HG03565 (cell line): ENCODE measurements at regions not wholly inside any gene's neighbourhood (a gene's known extent, or its start where the extent isn't known, plus 50 kb on each side); places are given as distances from the start of the nearest gene placed in this dataset.

ENCODE experiments used
- ATAC-seq: cut with Tn5 transposase; IDR thresholded peaks from one replicate; pipeline ENCODE4 v1.9.1; 2021; ENCODE audit warnings: mild to moderate bottlenecking, moderate library complexity; ENCODE audit not compliant: unreplicated experiment

DNA sequence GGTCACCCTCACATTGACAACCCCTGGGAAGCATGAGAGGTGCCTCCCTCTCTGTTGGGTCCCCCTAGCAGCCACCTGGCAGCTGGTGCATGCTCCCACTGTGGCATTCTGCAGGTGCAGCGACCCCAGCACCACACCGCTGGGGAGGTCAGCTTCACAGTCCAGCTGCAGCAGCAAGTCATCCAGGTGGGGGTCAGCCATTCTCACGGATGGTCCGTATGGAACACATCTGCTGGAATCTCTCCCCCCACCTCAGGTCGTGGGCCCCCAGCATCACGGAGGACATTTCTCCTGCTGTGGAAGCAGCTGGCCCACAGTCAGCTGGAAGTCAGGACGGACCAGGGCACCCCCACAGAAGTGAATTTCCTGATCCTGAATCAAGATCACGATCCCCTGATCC, 201.3 kb downstream of the COG6 start:
- no peak for ATAC-seq

DNA sequence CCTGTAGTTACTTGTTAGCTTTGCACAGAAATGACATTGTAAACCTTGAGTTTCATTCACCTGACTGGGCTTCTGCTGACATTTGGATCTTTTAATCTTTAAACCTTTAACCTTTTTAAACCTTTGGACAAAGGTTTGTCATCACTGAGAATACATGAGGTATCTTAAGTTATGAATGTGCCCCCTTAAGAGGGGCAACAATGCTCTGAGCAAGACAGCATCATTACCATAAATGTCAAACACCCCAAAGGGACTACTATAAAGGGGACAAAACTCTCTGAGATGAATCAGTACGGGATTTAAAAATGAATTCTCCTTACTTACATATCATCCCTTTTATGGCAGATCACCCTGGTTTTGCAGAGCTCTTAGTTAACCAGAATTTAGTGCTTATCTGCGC, 203.3 kb downstream of the COG6 start:
- no peak for ATAC-seq

DNA sequence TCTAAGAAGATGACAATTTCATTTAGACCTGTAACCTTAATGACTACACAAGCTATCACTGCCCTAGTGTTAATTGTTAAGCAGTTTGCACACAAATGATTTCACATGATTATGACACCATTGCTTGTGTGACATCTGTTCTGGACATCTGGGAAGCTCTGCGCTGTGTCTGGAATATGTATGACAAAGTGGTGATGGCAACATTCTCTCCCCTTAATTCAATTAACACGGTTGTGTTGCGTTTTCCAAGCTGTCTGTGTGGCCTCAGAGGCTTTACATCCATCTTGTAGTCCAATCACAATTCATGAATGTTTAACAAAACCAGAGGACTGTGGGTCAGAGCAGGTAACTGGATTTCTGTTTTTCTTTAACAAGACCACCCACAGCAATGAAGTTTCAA, 204.4 kb downstream of the COG6 start:
- no peak for ATAC-seq

DNA sequence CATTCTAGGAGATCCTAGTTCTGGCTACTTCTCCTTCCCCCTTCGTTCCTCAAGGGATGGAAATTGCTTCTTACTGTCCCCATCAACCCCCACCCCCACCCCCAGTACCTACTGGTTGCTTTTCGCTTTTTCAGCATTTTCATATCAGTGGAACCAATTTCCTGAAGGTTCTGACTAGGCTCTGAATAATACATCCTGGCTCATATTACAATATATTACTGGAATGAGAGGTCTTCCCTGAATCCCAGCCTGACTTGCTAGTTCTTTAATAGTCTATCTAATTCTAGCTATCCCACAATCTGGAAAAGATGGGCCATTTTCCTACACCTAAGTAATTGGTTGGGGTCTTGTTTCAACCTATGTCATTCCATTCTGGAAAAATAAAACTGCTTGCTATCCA, 207.4 kb downstream of the COG6 start:
- no peak for ATAC-seq

DNA sequence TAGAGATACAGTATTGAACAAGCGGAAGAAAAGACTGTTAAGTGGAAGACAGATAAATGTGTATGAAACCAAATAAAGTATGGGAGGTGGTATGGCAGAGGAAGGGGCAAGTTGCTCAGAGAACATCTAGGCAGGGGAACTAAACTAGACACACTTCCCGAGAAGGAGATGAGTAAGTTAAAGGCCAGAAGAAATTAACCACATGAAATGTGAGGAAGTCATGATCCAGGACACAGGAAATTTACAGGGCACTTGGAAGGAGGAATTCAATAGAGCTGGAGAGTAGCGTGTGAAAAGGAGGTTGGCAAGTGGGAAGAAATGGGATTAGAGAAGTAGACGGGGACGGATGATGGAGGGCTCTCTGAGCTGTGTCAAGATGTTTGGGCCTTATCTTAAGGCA, 208.8 kb downstream of the COG6 start:
- no peak for ATAC-seq

DNA sequence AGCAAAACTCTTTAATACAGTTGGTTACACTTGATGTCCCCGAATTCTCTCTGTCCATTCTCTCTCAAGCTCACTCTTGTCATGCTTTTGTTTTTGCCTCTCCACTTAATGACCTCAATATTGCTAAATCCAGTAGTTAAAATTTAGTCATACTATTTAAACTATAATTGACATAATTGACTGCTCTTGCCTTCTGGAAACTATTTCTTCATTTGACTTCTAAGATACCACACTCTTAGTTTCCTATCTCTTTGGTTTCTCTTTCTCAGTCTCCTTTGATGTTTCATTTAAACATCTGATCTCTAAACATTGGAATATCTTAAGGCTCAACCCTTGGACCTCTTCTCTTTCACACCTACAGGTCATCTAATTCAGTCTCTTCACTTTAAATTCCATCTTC, 211.3 kb downstream of the COG6 start:
- ATAC-seq = no peak

DNA sequence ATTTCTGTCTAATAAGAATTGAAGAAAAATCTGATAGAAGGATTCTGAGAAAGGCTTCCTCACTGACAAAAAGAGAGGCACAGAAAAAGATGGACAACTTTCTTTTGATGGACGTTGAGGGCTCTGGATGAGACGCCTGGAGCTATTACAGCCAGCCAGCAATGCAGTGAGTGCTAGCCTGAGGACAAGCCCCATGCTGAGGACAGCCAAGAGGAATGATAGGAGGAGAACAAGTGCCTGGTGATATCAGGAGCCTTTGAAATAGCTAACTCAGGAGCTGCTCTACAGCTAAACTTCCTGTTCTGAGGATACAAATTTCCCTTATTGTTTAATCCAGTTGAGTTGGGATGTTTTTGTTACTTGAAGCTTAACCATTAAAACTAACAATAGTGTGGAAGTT, 212.3 kb downstream of the COG6 start:
- no peak for ATAC-seq

DNA sequence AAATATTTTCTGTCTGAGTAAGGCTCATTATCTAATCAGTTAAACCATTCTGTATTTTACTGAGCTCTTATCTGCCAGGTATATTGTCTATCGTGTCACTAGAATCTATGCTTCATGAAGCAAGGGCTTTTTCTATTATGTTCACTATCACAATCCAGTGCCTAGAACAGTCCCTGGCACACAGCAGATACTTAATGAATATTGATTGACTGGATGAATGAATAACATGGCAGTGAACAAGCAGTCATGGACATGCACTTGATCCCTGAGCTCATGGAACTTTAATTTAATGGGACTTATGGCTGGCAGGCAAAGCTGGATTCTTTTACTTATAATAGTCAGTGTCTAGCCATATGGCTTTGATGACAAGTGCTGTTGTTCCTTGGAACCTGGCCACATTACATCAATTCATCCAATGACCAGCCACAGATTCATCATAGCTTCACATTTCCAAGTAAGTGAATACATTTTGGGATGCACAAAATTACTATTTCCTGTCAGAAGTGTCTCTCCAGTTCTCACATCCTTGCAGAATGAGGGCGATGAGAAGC, 214.8 kb downstream of the COG6 start:
- ATAC-seq = no peak

DNA sequence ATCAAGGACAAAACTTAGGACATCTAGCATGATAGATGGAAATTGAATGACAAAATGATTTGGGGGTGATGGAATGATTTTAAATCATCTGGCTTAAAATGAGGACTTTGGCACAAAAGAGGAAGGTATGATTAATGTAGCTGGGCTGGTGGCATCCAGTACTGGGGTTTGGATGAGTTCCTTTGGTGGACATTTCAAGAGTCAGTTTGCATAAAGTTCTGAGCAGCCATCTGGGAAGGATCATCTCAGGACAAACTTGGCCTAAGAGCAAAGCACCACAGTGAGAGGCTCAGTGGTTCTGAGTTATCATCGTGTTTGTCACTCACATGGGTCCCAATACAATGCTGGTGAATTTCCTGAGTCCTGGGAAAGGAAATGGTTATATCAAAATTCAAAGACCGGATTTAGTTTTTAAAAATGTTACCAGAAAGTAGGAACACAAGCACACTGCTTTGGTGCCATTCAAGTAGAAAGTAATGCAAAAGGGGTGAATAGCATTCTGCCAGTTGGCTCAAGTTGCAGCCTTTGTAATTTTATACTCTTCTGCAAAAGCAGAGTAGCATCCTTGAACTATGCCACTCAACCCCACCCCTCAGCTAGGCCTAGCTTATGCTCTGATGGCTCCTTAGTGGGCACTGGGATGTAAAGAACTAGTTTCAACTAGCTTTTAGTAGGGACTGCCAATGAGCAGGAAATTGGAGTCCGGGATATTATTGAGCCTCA, 219.0 kb downstream of the COG6 start:
- no peak for ATAC-seq

DNA sequence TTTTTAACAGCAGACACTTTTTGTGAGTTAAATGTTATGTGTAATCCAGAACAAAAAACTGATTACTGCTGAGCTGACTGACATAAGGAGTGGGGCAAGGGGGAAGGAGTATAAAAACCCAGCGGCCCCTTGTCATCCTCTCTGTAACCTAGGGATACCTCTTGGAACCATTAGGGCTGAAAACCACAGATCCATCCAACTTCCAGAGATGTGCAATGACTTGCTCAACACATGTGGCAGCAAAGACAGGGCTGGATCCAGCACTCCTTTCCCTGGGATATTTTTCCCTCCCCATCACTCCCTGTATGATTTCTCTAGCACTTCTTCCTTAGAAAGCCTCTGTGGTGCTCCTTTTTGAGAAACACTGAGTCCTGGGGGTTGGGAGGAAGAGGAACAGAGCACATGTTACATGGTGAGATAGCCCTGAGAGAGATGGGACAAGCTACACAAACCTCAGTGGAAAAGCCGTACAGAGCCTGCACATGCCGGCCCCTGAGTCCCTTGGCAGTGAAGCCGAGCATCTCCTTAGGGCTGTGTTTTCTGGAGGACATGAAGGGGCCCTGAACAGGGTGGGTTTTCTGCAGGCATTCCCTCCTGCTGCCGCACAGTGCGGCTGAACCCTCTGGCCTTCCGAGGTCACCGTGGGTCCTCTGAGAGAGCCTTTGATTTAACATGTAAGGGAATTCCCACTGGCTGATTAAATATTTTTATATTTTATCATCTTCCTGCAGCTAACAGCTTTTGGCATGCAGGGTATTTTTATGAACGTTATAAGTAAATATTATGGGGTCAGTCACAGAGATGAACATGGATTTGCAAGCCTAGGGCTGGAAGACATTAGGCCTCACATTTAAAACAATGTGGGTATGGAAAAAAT, 219.9 kb downstream of the COG6 start:
- no peak for ATAC-seq

DNA sequence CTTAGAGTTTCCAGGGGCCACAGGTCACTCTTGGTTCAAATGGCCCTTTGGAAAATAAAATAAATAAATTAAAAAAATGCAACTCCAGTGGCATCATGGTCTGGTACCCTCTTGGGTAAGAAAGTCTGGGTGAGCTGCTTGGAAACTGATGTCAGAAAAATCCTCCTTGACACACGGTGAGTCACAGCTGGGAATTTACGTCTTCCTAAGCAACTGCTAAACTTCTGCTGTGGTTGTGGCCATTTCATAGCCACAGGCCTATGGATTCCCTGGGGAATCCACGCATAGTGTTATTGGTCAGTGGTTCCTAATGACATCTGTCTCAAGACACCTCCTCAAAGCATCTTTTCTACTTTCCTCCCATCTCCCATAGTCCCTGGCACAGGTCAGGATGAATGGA, 220.8 kb downstream of the COG6 start:
- ATAC-seq = no peak

DNA sequence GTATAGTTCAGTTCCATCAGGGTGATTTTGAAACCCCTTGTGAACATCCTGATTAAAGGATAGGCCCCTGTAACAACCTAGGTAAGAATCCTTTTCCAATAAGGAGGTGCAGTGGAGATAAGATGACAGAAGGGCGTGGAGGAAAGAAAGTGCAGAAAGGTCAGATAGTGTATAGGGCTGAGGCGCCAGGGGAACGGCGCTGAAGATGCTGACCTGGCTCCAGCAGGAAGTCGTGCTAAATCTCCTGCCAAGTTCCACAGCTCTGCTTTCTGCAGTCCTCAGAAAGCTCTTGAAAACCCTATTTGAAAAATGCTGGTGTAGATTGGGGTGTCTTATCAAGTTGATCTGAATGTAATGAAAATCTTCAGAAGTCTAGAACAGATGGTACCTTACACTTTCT, 221.7 kb downstream of the COG6 start:
- ATAC-seq = no peak

DNA sequence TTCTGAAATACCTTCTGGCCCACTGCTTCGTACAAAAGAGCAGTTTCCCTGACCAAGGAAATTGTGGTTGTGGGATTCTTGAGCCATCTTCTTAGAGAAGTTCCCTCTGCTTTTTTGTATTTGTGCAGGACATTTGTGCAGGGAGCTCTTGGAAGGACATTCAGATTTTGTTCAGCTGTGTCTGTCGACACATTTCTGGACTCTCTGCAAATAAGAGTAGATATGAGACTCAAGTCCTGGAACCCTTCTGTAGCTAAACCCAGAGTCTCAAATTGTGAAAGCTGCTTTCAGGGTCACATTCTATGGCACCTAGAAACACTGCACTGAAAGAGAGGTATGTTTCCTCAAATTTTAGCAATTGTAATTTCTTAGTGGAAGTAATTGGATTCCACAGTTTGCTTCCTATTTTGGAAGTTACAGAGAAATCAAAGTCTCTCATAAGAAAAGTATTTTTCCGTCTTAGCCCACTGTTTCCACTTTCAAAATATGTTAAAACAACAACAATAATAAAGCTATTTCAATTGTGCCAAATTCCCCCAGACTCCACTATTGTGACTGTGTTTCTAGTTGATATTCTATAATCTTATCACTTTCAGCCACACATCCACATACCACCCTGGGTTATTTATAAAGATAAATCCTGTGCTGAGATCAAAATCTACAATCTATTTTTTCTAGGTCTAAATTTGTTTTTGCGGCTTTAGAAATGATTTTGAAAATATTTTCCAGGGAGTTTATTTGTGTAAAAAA, 224.0 kb downstream of the COG6 start:
- ATAC-seq = no peak

DNA sequence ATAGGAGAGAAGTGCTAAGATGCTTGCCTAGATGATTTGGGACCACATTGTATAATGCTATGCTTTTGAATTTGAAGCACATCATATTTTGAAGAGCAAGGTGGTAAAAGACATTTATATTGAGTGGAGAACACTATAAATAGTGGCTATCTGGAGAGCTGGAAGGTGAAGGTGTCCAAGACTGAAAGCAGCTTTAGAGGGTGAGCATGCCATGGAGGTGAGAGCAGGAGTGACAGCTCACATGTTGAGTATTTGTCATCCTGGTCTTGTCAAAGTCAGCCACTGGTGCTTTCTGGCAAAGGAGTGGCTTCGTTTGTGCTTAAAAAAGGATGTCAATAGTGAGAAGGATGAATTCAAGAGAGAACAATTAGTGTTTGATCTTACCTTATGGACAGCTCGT, 225.9 kb downstream of the COG6 start:
- no peak for ATAC-seq

DNA sequence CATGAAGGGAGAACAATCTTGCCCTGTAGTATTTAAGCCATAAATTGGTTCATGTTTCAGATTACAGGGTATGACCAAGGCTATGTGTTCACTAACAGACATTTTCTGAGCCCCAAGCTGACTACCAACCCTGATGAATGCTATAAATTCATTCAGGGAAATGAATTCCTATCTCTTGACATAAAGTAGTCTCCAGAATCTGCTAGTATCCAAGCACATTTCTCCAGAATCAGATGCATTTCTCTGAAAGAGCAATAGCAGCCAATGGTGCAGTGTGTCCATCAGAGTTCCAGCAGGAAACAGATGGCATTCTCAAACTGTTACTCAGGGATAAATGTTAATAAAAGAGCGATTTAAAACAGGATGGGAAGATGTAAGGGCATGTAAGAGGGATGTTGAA, 226.4 kb downstream of the COG6 start:
- ATAC-seq = no peak

DNA sequence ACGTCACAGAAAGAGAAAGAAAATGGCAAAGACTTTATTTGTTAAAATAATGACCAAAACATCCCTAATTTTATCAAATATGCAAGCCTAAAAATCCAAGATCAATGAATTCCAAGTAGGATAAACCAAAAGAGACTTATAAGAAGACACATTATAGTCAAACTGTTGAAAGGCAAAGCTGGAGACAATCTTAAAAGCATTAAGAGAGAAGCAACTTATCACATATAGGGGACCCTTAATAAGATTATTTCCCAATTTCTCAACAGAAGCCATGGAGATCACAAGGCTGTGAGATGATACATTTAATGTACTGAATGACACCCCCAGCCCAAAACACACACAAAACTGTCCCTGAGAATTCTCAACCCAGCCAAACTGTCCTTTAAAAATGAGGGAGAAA, 228.7 kb downstream of the COG6 start:
- ATAC-seq = no peak

DNA sequence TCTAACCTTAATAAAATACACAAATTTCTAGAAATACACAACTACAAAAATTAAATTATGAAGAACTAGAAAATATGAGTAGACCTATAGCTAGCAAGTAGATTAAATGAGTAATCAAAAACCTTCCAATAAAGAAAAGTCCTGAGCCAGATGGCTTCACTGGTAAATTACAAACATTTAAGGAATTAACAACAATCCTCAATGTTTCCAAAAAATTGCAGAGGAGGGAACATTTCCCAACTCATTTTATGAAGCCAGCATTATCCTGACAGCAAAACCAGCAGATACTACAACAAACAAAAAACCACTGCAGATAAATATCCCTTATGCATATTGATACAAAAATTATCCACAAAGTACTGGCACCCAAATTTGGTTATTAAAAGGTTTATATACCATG, 230.9 kb downstream of the COG6 start:
- ATAC-seq = no peak

DNA sequence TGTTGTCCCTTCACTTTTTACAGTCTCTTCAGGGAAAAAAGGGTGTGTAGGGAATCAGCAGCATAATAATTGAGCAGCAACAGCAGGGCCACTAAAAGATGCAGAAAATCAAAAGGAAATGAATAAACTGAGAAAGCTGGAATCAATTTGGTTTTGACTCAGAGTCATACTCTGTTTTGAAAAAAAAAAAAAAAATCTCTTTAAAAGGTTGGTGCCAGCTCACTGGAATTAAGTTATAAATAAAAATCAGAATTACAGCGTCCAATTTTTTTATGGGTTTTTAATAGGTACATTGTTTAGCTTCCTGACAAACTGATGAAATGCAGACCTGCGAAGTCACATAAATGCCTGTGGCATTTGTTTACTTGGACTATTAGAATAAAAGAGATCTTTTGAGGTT, 231.9 kb downstream of the COG6 start:
- no peak for ATAC-seq

DNA sequence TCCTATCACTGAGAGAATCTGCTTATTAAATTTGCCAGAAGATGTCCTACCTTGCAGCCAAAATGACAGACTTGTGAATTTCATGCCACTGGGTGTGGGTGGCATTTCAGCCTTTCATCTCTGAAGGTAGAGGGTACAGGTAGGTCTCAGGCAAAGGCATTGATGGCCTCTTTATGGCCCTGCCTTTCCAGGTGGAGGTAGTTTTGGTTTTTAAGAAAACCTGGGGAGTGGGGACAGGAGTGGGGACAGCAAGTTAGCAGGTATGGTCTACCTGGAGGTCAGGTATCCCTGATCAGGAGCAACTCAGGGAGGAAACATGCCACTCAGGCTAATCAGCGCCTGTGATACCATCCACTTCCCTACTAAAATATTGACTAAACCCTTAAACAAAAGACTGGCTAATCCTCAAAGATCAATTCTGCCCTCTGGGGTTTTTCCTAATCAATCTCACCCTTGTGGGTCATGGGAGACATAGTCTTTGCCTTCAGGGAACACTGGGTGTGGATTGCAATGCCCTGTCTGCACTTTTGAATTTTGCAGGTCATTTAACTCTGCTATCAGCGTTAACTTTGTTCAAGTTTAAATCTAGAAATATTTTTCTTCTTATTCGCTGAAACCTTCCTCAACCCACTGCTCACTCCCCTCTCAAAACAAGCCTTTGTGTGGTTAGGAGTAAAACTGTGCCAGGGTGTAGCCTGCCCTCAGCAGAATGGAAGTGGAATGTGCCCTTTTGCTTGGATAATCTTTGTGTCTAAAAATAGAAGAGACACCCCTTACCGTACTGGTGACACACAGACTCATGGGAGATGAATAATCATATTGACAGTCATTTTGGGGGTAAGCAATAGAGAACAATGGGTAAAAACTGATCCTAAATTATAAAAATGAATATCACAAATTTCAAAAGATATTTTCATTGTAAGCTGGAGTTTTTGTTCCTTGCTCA, 233.7 kb downstream of the COG6 start:
- no peak for ATAC-seq

DNA sequence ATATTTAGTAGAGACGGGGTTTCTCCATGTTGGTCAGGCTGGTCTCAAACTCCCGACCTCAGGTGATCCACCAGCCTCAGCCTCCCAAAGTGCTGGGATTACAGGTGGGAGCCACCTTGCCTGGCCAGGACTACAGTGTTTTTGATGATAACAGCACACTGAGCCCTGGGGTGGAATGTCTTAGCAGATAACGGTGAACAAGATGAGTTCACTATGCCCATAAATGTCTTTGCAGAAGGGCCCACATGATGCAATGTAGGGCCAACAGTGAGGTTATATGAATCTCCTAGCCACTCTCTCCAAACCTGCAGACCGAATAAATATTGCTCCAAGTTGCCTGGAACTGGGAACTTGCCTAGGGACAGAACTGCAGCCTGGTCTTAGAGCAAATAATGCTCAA, 235.1 kb downstream of the COG6 start:
- no peak for ATAC-seq
